ENCODE measurements at regions not wholly inside any gene's neighbourhood (a gene's known extent, or its start where the extent isn't known, plus 50 kb on each side); places are given as distances from the start of the nearest gene placed in this dataset.

- peaks cover 12 to 34% (median 26%) of the 10 kb centered on the region in 4 experiments for H3K4me1 ChIP-seq (ENCODE audit: control extremely low read depth in 1 of 4, control insufficient read depth in 4 of 4, insufficient read depth in 4 of 4, low read length in 3 of 4)
- H3K4me3 ChIP-seq (ENCODE audit: control insufficient read depth in 1 of 7, extremely low read depth in 1 of 7, insufficient read depth in 4 of 7, low read depth in 2 of 7, low read length in 6 of 7), result peak overlapping the region in 1 of 7 experiments; percentile 21
- CTCF ChIA-PET, result no interaction called here
- 0% methylated on average over 1 of the region's 1 CpG for WGBS (ENCODE audit: insufficient coverage)
- H3K27me3 ChIP-seq (replicated peaks in 2 of 5; ENCODE audit: control insufficient read depth in 4 of 5, insufficient read depth in 5 of 5, low read length in 4 of 5), result no peaks in the 10 kb centered on the region
- POLR2A ChIA-PET, result no interaction called here
- H3K36me3 ChIP-seq (ENCODE audit: control insufficient read depth in 4 of 4, insufficient read depth in 4 of 4, low read length in 3 of 4), result no peaks in the 10 kb centered on the region
- peak overlapping the region; percentile 17 to 67 for H3K27ac ChIP-seq (ENCODE audit: insufficient read depth in 1 of 2, low read depth in 1 of 2, low read length in 2 of 2, poor library complexity in 1 of 2, severe bottlenecking in 2 of 2)
- no peaks in the 10 kb centered on the region for H3K9me3 ChIP-seq (ENCODE audit: control extremely low read depth in 1 of 5, control insufficient read depth in 4 of 5, insufficient read depth in 2 of 5, low read depth in 1 of 5, low read length in 4 of 5)
- DNase-seq, result peak; percentile 25 to 75 (median 66)
These were observed 63.6 kb upstream of the ATP8A1 start for GRCh38 chr4:42720533-42720932.

GRCh38 chr4:42719257-42719656 is 62.4 kb upstream of the ATP8A1 start:
- Histone ChIP-seq H3K4me1 (ENCODE audit: control extremely low read depth in 1 of 4, control insufficient read depth in 4 of 4, insufficient read depth in 4 of 4, low read length in 3 of 4) (peaks cover 12 to 34% (median 26%) of the 10 kb centered on the region in 4 experiments), H3K27me3 (replicated peaks in 2 of 5; ENCODE audit: control insufficient read depth in 4 of 5, insufficient read depth in 5 of 5, low read length in 4 of 5) (no peaks in the 10 kb centered on the region), H3K4me3 (ENCODE audit: control insufficient read depth in 1 of 7, extremely low read depth in 1 of 7, insufficient read depth in 4 of 7, low read depth in 2 of 7, low read length in 6 of 7) (no peak overlapping the region), H3K36me3 (ENCODE audit: control insufficient read depth in 4 of 4, insufficient read depth in 4 of 4, low read length in 3 of 4) (no peaks in the 10 kb centered on the region), H3K27ac (ENCODE audit: insufficient read depth in 1 of 2, low read depth in 1 of 2, low read length in 2 of 2, poor library complexity in 1 of 2, severe bottlenecking in 2 of 2) (no peak overlapping the region), H3K9me3 (ENCODE audit: control extremely low read depth in 1 of 5, control insufficient read depth in 4 of 5, insufficient read depth in 2 of 5, low read depth in 1 of 5, low read length in 4 of 5) (no peaks in the 10 kb centered on the region)
- DNase-seq, result no peak
- CTCF ChIA-PET, result no interaction called here
- POLR2A ChIA-PET, result no interaction called here
- 0% methylated on average over 1 of the region's 1 CpG for whole genome bisulfite sequencing (ENCODE audit: insufficient coverage)

DNA sequence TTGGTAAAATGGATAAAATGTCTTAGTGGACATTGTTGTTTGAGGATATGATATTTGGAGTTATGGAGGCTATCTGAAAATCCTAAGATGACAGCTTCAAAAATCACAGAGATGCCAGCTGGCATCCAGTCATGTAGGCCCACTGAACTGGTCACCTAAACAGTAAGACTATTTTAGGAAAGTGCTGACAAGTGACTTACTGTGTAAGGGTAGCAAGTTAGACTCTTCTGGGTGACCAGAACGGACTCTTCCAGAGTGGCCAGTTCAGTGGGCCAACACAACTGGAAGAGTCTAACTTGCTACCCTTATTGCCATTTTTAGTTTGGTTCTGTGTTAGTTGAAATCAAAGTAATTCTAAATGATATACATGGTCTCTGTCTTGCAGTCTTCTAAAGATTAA is 61.4 kb upstream of the ATP8A1 start:
- ChIA-PET CTCF (no interaction called here), POLR2A (no interaction called here)
- H3K4me3 ChIP-seq (ENCODE audit: control insufficient read depth in 1 of 7, extremely low read depth in 1 of 7, insufficient read depth in 4 of 7, low read depth in 2 of 7, low read length in 6 of 7), result no peak overlapping the region
- H3K27ac ChIP-seq (ENCODE audit: insufficient read depth in 1 of 2, low read depth in 1 of 2, low read length in 2 of 2, poor library complexity in 1 of 2, severe bottlenecking in 2 of 2), result no peak overlapping the region
- H3K9me3 ChIP-seq (ENCODE audit: control extremely low read depth in 1 of 5, control insufficient read depth in 4 of 5, insufficient read depth in 2 of 5, low read depth in 1 of 5, low read length in 4 of 5), result no peaks in the 10 kb centered on the region
- DNase-seq, result no peak
- no peaks in the 10 kb centered on the region for H3K36me3 ChIP-seq (ENCODE audit: control insufficient read depth in 4 of 4, insufficient read depth in 4 of 4, low read length in 3 of 4)
- peaks cover 12 to 34% (median 26%) of the 10 kb centered on the region in 4 experiments for H3K4me1 ChIP-seq (ENCODE audit: control extremely low read depth in 1 of 4, control insufficient read depth in 4 of 4, insufficient read depth in 4 of 4, low read length in 3 of 4)
- WGBS (ENCODE audit: insufficient coverage), result no CpG with 5 or more reads among the region's 1 CpG
- no peaks in the 10 kb centered on the region for H3K27me3 ChIP-seq (replicated peaks in 2 of 5; ENCODE audit: control insufficient read depth in 4 of 5, insufficient read depth in 5 of 5, low read length in 4 of 5)

DNA sequence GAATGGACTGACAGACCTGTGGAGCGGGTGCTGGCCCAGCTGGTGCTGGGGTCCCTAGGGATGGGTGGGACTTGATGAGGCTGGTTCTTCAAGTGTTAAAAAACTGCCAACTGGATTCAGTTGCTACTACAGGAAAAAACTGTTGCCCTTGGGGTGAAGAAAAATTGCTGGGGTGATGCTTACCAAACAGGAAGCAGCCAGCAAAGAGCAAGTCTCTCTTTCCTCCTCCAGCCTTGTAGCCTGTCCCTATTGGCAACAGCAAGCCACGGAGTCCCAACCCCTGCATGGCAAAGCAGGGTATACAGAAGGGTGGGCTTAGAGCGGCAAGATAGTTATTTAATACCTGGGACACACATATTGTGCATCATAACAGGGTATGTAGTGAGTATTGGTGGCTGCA is 60.1 kb upstream of the ATP8A1 start:
- peaks cover 8 to 31% (median 24%) of the 10 kb centered on the region in 4 experiments for H3K4me1 ChIP-seq (ENCODE audit: control extremely low read depth in 1 of 4, control insufficient read depth in 4 of 4, insufficient read depth in 4 of 4, low read length in 3 of 4)
- POLR2A ChIA-PET, result no interaction called here
- CTCF ChIA-PET, result interaction anchor here (1.0 to 1.3 kb wide), 3 partner anchors 10 to 37 kb away, joined by 3 to 4 read pairs (median 3); no protein-coding TSS in a partner anchor
- peak in 2 of 3 donors; percentile 51 to 63 for DNase-seq
- no peak overlapping the region for H3K4me3 ChIP-seq (ENCODE audit: control insufficient read depth in 1 of 7, extremely low read depth in 1 of 7, insufficient read depth in 4 of 7, low read depth in 2 of 7, low read length in 6 of 7)
- no peaks in the 10 kb centered on the region for H3K36me3 ChIP-seq (ENCODE audit: control insufficient read depth in 4 of 4, insufficient read depth in 4 of 4, low read length in 3 of 4)
- H3K27ac ChIP-seq (ENCODE audit: insufficient read depth in 1 of 2, low read depth in 1 of 2, low read length in 2 of 2, poor library complexity in 1 of 2, severe bottlenecking in 2 of 2), result peak overlapping the region in 1 of 2 experiments; percentile 23
- no peaks in the 10 kb centered on the region for H3K27me3 ChIP-seq (replicated peaks in 2 of 5; ENCODE audit: control insufficient read depth in 4 of 5, insufficient read depth in 5 of 5, low read length in 4 of 5)
- no peaks in the 10 kb centered on the region for H3K9me3 ChIP-seq (ENCODE audit: control extremely low read depth in 1 of 5, control insufficient read depth in 4 of 5, insufficient read depth in 2 of 5, low read depth in 1 of 5, low read length in 4 of 5)
- WGBS (ENCODE audit: insufficient coverage), result 93% methylated on average over 1 of the region's 3 CpGs

GRCh38 chr4:42715807-42716482 is 59.0 kb upstream of the ATP8A1 start:
- H3K9me3 ChIP-seq (ENCODE audit: control extremely low read depth in 1 of 5, control insufficient read depth in 4 of 5, insufficient read depth in 2 of 5, low read depth in 1 of 5, low read length in 4 of 5), result no peaks in the 10 kb centered on the region
- no peak for DNase-seq
- no peak overlapping the region for H3K27ac ChIP-seq (ENCODE audit: insufficient read depth in 1 of 2, low read depth in 1 of 2, low read length in 2 of 2, poor library complexity in 1 of 2, severe bottlenecking in 2 of 2)
- POLR2A ChIA-PET, result no interaction called here
- CTCF ChIA-PET, result interaction anchor here (0.9 to 1.3 kb wide), 3 partner anchors 36 to 149 kb away, joined by 3 to 6 read pairs (median 4); no protein-coding TSS in a partner anchor
- H3K27me3 ChIP-seq (replicated peaks in 2 of 5; ENCODE audit: control insufficient read depth in 4 of 5, insufficient read depth in 5 of 5, low read length in 4 of 5), result no peaks in the 10 kb centered on the region
- H3K4me1 ChIP-seq (ENCODE audit: control extremely low read depth in 1 of 4, control insufficient read depth in 4 of 4, insufficient read depth in 4 of 4, low read length in 3 of 4), result peaks cover 8 to 27% (median 20%) of the 10 kb centered on the region in 4 experiments
- H3K4me3 ChIP-seq (ENCODE audit: control insufficient read depth in 1 of 7, extremely low read depth in 1 of 7, insufficient read depth in 4 of 7, low read depth in 2 of 7, low read length in 6 of 7), result no peak overlapping the region
- 100% methylated on average over 6 of the region's 6 CpGs for WGBS (ENCODE audit: insufficient coverage)
- H3K36me3 ChIP-seq (ENCODE audit: control insufficient read depth in 4 of 4, insufficient read depth in 4 of 4, low read length in 3 of 4), result no peaks in the 10 kb centered on the region

DNA sequence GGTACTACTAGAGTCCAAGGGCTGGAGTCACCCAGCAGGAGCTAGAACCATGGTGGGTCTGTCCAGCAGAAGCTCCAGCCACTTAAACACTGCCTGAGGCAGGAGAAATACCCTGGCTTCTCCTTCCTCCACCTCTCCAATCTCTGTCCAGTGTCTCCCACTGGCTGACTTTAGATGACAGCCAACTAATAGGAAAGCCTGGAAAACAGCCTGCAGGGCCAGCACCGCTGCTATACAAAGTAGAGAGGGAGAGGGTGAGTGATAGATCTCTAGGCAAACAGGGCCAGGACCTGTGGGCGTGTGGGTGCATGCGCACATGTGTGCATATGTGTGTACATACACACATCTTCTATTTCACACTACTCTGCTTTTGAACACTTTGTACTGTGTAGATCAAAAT is 56.5 kb upstream of the ATP8A1 start:
- peaks cover 5 to 25% (median 13%) of the 10 kb centered on the region in 4 experiments for H3K4me1 ChIP-seq (ENCODE audit: control extremely low read depth in 1 of 4, control insufficient read depth in 4 of 4, insufficient read depth in 4 of 4, low read length in 3 of 4)
- H3K27me3 ChIP-seq (replicated peaks in 2 of 5; ENCODE audit: control insufficient read depth in 4 of 5, insufficient read depth in 5 of 5, low read length in 4 of 5), result no peaks in the 10 kb centered on the region
- H3K27ac ChIP-seq (ENCODE audit: insufficient read depth in 1 of 2, low read depth in 1 of 2, low read length in 2 of 2, poor library complexity in 1 of 2, severe bottlenecking in 2 of 2), result no peak overlapping the region
- no peaks in the 10 kb centered on the region for H3K9me3 ChIP-seq (ENCODE audit: control extremely low read depth in 1 of 5, control insufficient read depth in 4 of 5, insufficient read depth in 2 of 5, low read depth in 1 of 5, low read length in 4 of 5)
- no peak for DNase-seq
- no peak overlapping the region for H3K4me3 ChIP-seq (ENCODE audit: control insufficient read depth in 1 of 7, extremely low read depth in 1 of 7, insufficient read depth in 4 of 7, low read depth in 2 of 7, low read length in 6 of 7)
- H3K36me3 ChIP-seq (ENCODE audit: control insufficient read depth in 4 of 4, insufficient read depth in 4 of 4, low read length in 3 of 4), result no peaks in the 10 kb centered on the region
- WGBS (ENCODE audit: insufficient coverage), result no CpG with 5 or more reads among the region's 3 CpGs
- ChIA-PET CTCF (no interaction called here), POLR2A (no interaction called here)

DNA sequence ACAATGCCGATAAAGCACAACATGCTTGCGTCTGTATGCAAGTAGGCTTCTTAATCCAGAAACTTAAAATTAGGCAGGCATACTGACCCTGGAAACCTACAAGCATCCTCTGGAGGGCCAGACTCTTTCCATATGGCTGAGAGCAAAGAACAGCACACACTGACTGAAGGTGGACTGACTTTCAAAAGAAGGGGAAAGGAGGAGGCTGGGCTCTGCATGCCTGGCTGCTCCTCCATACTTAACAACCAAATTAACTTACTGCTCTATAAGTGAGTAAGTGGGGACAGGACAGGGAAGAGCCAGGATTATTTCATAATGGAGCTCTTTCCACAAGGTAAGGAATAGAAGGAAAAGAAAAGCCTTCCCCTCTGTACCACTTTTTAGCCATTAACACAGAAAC is 55.9 kb upstream of the ATP8A1 start:
- Histone ChIP-seq H3K27me3 (replicated peaks in 2 of 5; ENCODE audit: control insufficient read depth in 4 of 5, insufficient read depth in 5 of 5, low read length in 4 of 5) (no peaks in the 10 kb centered on the region), H3K27ac (ENCODE audit: insufficient read depth in 1 of 2, low read depth in 1 of 2, low read length in 2 of 2, poor library complexity in 1 of 2, severe bottlenecking in 2 of 2) (no peak overlapping the region), H3K36me3 (ENCODE audit: control insufficient read depth in 4 of 4, insufficient read depth in 4 of 4, low read length in 3 of 4) (no peaks in the 10 kb centered on the region), H3K4me1 (ENCODE audit: control extremely low read depth in 1 of 4, control insufficient read depth in 4 of 4, insufficient read depth in 4 of 4, low read length in 3 of 4) (peaks cover 5 to 25% (median 13%) of the 10 kb centered on the region in 4 experiments), H3K9me3 (ENCODE audit: control extremely low read depth in 1 of 5, control insufficient read depth in 4 of 5, insufficient read depth in 2 of 5, low read depth in 1 of 5, low read length in 4 of 5) (no peaks in the 10 kb centered on the region), H3K4me3 (ENCODE audit: control insufficient read depth in 1 of 7, extremely low read depth in 1 of 7, insufficient read depth in 4 of 7, low read depth in 2 of 7, low read length in 6 of 7) (no peak overlapping the region)
- WGBS (ENCODE audit: insufficient coverage), result no CpG with 5 or more reads among the region's 2 CpGs
- POLR2A ChIA-PET, result no interaction called here
- CTCF ChIA-PET, result no interaction called here
- no peak for DNase-seq
